ENCODE measurements at regions not wholly inside any gene's neighbourhood (a gene's known extent, or its start where the extent isn't known, plus 50 kb on each side); places are given as distances from the start of the nearest gene placed in this dataset.

- no peak for TF ChIP-seq POLR2A (IDR thresholded peaks at IDR 0.05)
- no peak for TF ChIP-seq CTCF (IDR thresholded peaks at IDR 0.05)
- no peak for TF ChIP-seq EP300 (IDR thresholded peaks at IDR 0.05)
Observed at GRCh38 chr21:28371713-28372112, 621.0 kb downstream of the LTN1 start.
